ENCODE measurements at regions not wholly inside any gene's neighbourhood (a gene's known extent, or its start where the extent isn't known, plus 50 kb on each side); places are given as distances from the start of the nearest gene placed in this dataset.

GRCh38 chr6:15978426-15978825, 150.5 kb upstream of the MYLIP start:
- TF ChIP-seq POLR2A (IDR thresholded peaks at IDR 0.05; ENCODE audit: low read length) (no peak), GATA1 (IDR thresholded peaks at IDR 0.05; ENCODE audit: low read depth, low read length) (no peak)
